NCI-H2171 treated with DMSO at 0.1 percent for 48 hours (cell line): ENCODE measurements at regions not wholly inside any gene's neighbourhood (a gene's known extent, or its start where the extent isn't known, plus 50 kb on each side); places are given as distances from the start of the nearest gene placed in this dataset.
"Not testable (repeated sequence)": the region's sequence is repeated elsewhere in the genome, so short reads cannot be mapped to it uniquely, and the experiment has no call there.

Experiments used
- DNase-seq: peaks from one replicate; lab custom pipeline; 2025; lab: John Stamatoyannopoulos, UW

- no peak for DNase-seq
These were observed 139.4 kb downstream of the CEBPB start for GRCh38 chr20:50329981-50330503.

GRCh38 chr20:50330504-50331313 lies 140.1 kb downstream of the CEBPB start:
- DNase-seq = no peak

- no peak for DNase-seq
These were observed 141.1 kb downstream of the CEBPB start for GRCh38 chr20:50331469-50332363.

- no peak for DNase-seq
These were observed 141.9 kb downstream of the CEBPB start for GRCh38 chr20:50332491-50332980.

- no peak for DNase-seq
These were observed 142.6 kb downstream of the CEBPB start for GRCh38 chr20:50333131-50333670.

GRCh38 chr20:50333812-50334211 lies 143.2 kb downstream of the CEBPB start:
- no peak for DNase-seq

GRCh38 chr20:50334512-50334911 lies 143.9 kb downstream of the CEBPB start:
- not testable (repeated sequence) for DNase-seq

- peak; percentile 100 for DNase-seq
These were observed 144.5 kb downstream of the CEBPB start for GRCh38 chr20:50335105-50335504.

- DNase-seq = no peak
These were observed 145.2 kb downstream of the CEBPB start for GRCh38 chr20:50335866-50336265.

- DNase-seq = no peak
These were observed 146.0 kb downstream of the CEBPB start for GRCh38 chr20:50336661-50337060.

GRCh38 chr20:50337521-50338466 lies 147.2 kb downstream of the CEBPB start:
- DNase-seq = no peak

- DNase-seq = no peak
These were observed 148.1 kb downstream of the CEBPB start for GRCh38 chr20:50338479-50339391.

- no peak for DNase-seq
These were observed 148.9 kb downstream of the CEBPB start for GRCh38 chr20:50339466-50339901.

- DNase-seq = no peak
These were observed 149.9 kb downstream of the CEBPB start for GRCh38 chr20:50340541-50340940.

- DNase-seq = no peak
These were observed 150.4 kb downstream of the CEBPB start for GRCh38 chr20:50341050-50341449.

GRCh38 chr20:50341880-50342637 lies 151.4 kb downstream of the CEBPB start:
- peak; percentile 77 for DNase-seq

- DNase-seq = no peak
These were observed 152.0 kb downstream of the CEBPB start for GRCh38 chr20:50342638-50343102.

GRCh38 chr20:50343125-50343489 lies 152.5 kb downstream of the CEBPB start:
- no peak for DNase-seq
